H9 (cell line): ENCODE measurements at regions not wholly inside any gene's neighbourhood (a gene's known extent, or its start where the extent isn't known, plus 50 kb on each side); places are given as distances from the start of the nearest gene placed in this dataset.

Source experiments
- DNase-seq: peaks from one replicate; pipeline ENCODE4 v3.0.0-alpha.2; 2017
- H2AFZ ChIP-seq: one replicate; pipeline ENCODE4 v1.6.1; 2013; ENCODE audit warnings: mild to moderate bottlenecking, low read length, control low read depth, moderate library complexity
- H2AK5ac ChIP-seq: 2 replicates; pipeline ENCODE4 v1.6.1; 2013; ENCODE audit warnings: low read length, control low read depth, mixed read lengths; ENCODE audit not compliant: insufficient read length
- H2BK120ac ChIP-seq: one replicate; pipeline ENCODE4 v1.6.1; 2013; ENCODE audit warnings: low read depth, mild to moderate bottlenecking, low read length, control low read depth, inconsistent platforms; ENCODE audit not compliant: poor library complexity, severe bottlenecking
- H2BK12ac ChIP-seq: 2 replicates; pipeline ENCODE4 v1.6.1; 2013; ENCODE audit warnings: low read length, control low read depth, mixed read lengths, low read depth; ENCODE audit not compliant: insufficient read length
- H2BK15ac ChIP-seq: 2 replicates; pipeline ENCODE4 v1.6.1; 2013; ENCODE audit warnings: low read depth, low read length, control low read depth
- H2BK20ac ChIP-seq: one replicate; pipeline ENCODE4 v1.6.1; 2013; ENCODE audit warnings: low read depth, mild to moderate bottlenecking, low read length, control low read depth, inconsistent platforms; ENCODE audit not compliant: poor library complexity, severe bottlenecking
- H2BK5ac ChIP-seq: 2 replicates; pipeline ENCODE4 v1.6.1; 2013; ENCODE audit warnings: low read length, control low read depth, mixed read lengths; ENCODE audit not compliant: insufficient read length
- H3K14ac ChIP-seq: 2 replicates; pipeline ENCODE4 v1.6.1; 2013; ENCODE audit warnings: low read length, control low read depth; ENCODE audit not compliant: insufficient read depth
- H3K18ac ChIP-seq: 2 replicates; pipeline ENCODE4 v1.6.1; 2013; ENCODE audit warnings: low read depth, mild to moderate bottlenecking, mixed read lengths, low read length, control low read depth; ENCODE audit not compliant: insufficient read length
- H3K23ac ChIP-seq: 2 replicates; pipeline ENCODE4 v1.6.1; 2013; ENCODE audit warnings: low read length, control low read depth, mixed read lengths, low read depth; ENCODE audit not compliant: insufficient read length
- H3K23me2 ChIP-seq: 2 replicates; pipeline ENCODE4 v1.6.1; 2013; ENCODE audit warnings: low read depth, mild to moderate bottlenecking, mixed read lengths, low read length, control low read depth; ENCODE audit not compliant: insufficient read length, poor library complexity, severe bottlenecking
- H3K27ac ChIP-seq: 2 replicates; pipeline ENCODE4 v1.5.1; 2013; ENCODE audit warnings: low read length, control low read depth, mixed read lengths, low read depth; ENCODE audit not compliant: insufficient read length
- H3K27me3 ChIP-seq: 2 replicates; pipeline ENCODE4 v1.6.1; 2013; ENCODE audit warnings: low read length, control low read depth, inconsistent platforms; ENCODE audit not compliant: insufficient read depth
- H3K4ac ChIP-seq: 2 replicates; pipeline ENCODE4 v1.6.1; 2013; ENCODE audit warnings: low read depth, mild to moderate bottlenecking, control low read depth, inconsistent platforms, low read length, moderate library complexity
- H3K4me1 ChIP-seq: 2 replicates; pipeline ENCODE4 v1.6.1; 2013; ENCODE audit warnings: low read length, control low read depth, inconsistent platforms; ENCODE audit not compliant: insufficient read depth
- H3K4me2 ChIP-seq: 2 replicates; pipeline ENCODE4 v1.6.1; 2013; ENCODE audit warnings: low read length, control low read depth, mixed read lengths; ENCODE audit not compliant: insufficient read length, insufficient read depth
- H3K56ac ChIP-seq: 2 replicates; pipeline ENCODE4 v1.6.1; 2013; ENCODE audit warnings: low read depth, mild to moderate bottlenecking, mixed read lengths, low read length, control low read depth; ENCODE audit not compliant: insufficient read length
- H3K79me1 ChIP-seq: 2 replicates; pipeline ENCODE4 v1.6.1; 2013; ENCODE audit warnings: low read depth, mild to moderate bottlenecking, moderate library complexity, low read length, control low read depth, inconsistent platforms; ENCODE audit not compliant: insufficient read depth, poor library complexity, severe bottlenecking
- H3K79me2 ChIP-seq: 2 replicates; pipeline ENCODE4 v1.6.1; 2013; ENCODE audit warnings: low read length, control low read depth, inconsistent platforms; ENCODE audit not compliant: insufficient read depth
- H3K9ac ChIP-seq: 2 replicates; pipeline ENCODE4 v1.6.1; 2013; ENCODE audit warnings: low read length, control low read depth, mixed read lengths; ENCODE audit not compliant: insufficient read length; ENCODE audit errors: extremely low read depth
- H3K9me3 ChIP-seq: one replicate; pipeline ENCODE4 v1.6.1; 2013; ENCODE audit warnings: low read depth, low read length, inconsistent platforms; ENCODE audit not compliant: control insufficient read depth
- H3T11ph ChIP-seq: one replicate; pipeline ENCODE4 v1.6.1; 2013; ENCODE audit warnings: mild to moderate bottlenecking, low read length, control low read depth, inconsistent platforms
- H4K20me1 ChIP-seq: one replicate; pipeline ENCODE4 v1.6.1; 2013; ENCODE audit not compliant: control insufficient read depth, insufficient read length, insufficient read depth
- H4K5ac ChIP-seq: 2 replicates; pipeline ENCODE4 v1.6.1; 2013; ENCODE audit warnings: low read depth, mild to moderate bottlenecking, mixed read lengths, low read length, control low read depth; ENCODE audit not compliant: insufficient read length
- H4K8ac ChIP-seq: replicated peaks from 2 replicates; pipeline ENCODE4 v1.6.1; 2013; ENCODE audit warnings: low read length, control low read depth, mixed read lengths, low read depth; ENCODE audit not compliant: insufficient read length
- H4K91ac ChIP-seq: 2 replicates; pipeline ENCODE4 v1.6.1; 2013; ENCODE audit warnings: low read depth, mild to moderate bottlenecking, moderate library complexity, mixed read lengths, low read length, control low read depth; ENCODE audit not compliant: insufficient read length
- H3K27ac Mint-ChIP-seq, 3 experiments: 2 replicates in 2 of 3; 3 replicates in 1 of 3; pipeline ENCODE4 v1.8.0; 2020 to 2021; ENCODE audit warnings: mixed read lengths in 3 of 3, mild to moderate bottlenecking in 1 of 3, moderate library complexity in 1 of 3
- H3K27me3 Mint-ChIP-seq: 2 replicates; pipeline ENCODE4 v1.8.0; 2021; ENCODE audit warnings: low read depth, mild to moderate bottlenecking, moderate library complexity, mixed read lengths
- H3K36me3 Mint-ChIP-seq, 3 experiments: 2 replicates in 2 of 3; 3 replicates in 1 of 3; pipeline ENCODE4 v1.8.0; 2020 to 2021; ENCODE audit warnings: low read depth in 3 of 3, mixed read lengths in 3 of 3; ENCODE audit not compliant: insufficient read depth in 1 of 3
- H3K4me1 Mint-ChIP-seq, 2 experiments: 2 replicates each; pipeline ENCODE4 v1.8.0; 2020; ENCODE audit warnings: mixed read lengths in 2 of 2
- H3K4me3 Mint-ChIP-seq, 2 experiments: 2 replicates in 1 of 2; 3 replicates in 1 of 2; pipeline ENCODE4 v1.8.0; 2020 to 2021; ENCODE audit warnings: mild to moderate bottlenecking in 2 of 2, mixed read lengths in 2 of 2, moderate library complexity in 1 of 2
- H3K9me3 Mint-ChIP-seq, 2 experiments: 2 replicates in 1 of 2; 3 replicates in 1 of 2; pipeline ENCODE4 v1.8.0; 2020; ENCODE audit warnings: mild to moderate bottlenecking in 2 of 2, mixed read lengths in 2 of 2, moderate library complexity in 1 of 2
- WGBS: extraction: QIAGEN DNeasy Blood & Tissue Kit; methylation state at CpG from one replicate; pipeline ENCODE4 v1.1.7; 2013; ENCODE audit warnings: missing lambda C conversion rate, low lambda C conversion rate, mixed read lengths; ENCODE audit not compliant: insufficient read length; ENCODE audit errors: extremely low coverage; 5-methylcytosine and 5-hydroxymethylcytosine counted together
- TF ChIP-seq, protein P1 (sequence below): fragments of 200-600 bp; sonication (generic); conservative IDR thresholded peaks from 3 replicates; pipeline ENCODE4 v1.8.0; 2021; ENCODE audit warnings: antibody characterized with exemption, mild to moderate bottlenecking

- Histone ChIP-seq H3K56ac (no peak overlapping the region), H2BK20ac (no peak overlapping the region), H2AFZ (no peak overlapping the region), H3K79me1 (no peaks in the 10 kb centered on the region), H3K4me2 (no peak overlapping the region), H3K4ac (no peak overlapping the region), H3K9me3 (no peaks in the 10 kb centered on the region), H4K5ac (no peak overlapping the region), H2BK12ac (no peak overlapping the region), H2BK120ac (no peak overlapping the region), H3K27ac (no peak overlapping the region), H3K18ac (no peak overlapping the region), H2BK5ac (no peak overlapping the region), H3K4me1 (no peaks in the 10 kb centered on the region), H4K8ac (no peak overlapping the region), H2AK5ac (no peak overlapping the region), H3K27me3 (no peaks in the 10 kb centered on the region), H3K23ac (no peak overlapping the region), H3K14ac (no peak overlapping the region), H4K20me1 (no peaks in the 10 kb centered on the region), H3K79me2 (no peaks in the 10 kb centered on the region), H4K91ac (no peak overlapping the region), H3K23me2 (no peaks in the 10 kb centered on the region), H3K9ac (no peak overlapping the region), H3T11ph (no peak overlapping the region), H2BK15ac (no peak overlapping the region)
- TF ChIP-seq, protein P1, sequence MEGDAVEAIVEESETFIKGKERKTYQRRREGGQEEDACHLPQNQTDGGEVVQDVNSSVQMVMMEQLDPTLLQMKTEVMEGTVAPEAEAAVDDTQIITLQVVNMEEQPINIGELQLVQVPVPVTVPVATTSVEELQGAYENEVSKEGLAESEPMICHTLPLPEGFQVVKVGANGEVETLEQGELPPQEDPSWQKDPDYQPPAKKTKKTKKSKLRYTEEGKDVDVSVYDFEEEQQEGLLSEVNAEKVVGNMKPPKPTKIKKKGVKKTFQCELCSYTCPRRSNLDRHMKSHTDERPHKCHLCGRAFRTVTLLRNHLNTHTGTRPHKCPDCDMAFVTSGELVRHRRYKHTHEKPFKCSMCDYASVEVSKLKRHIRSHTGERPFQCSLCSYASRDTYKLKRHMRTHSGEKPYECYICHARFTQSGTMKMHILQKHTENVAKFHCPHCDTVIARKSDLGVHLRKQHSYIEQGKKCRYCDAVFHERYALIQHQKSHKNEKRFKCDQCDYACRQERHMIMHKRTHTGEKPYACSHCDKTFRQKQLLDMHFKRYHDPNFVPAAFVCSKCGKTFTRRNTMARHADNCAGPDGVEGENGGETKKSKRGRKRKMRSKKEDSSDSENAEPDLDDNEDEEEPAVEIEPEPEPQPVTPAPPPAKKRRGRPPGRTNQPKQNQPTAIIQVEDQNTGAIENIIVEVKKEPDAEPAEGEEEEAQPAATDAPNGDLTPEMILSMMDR = no peak
- WGBS = no CpG with 5 or more reads among the region's 2 CpGs
- peaks cover 3% of the 10 kb centered on the region for H3K27me3 Mint-ChIP-seq
- no peak overlapping the region; a peak in 1 of 5 replicates for H3K4me3 Mint-ChIP-seq
- H3K36me3 Mint-ChIP-seq = peaks cover 0 to 1% (median 0%) of the 10 kb centered on the region in 3 experiments; a peak in 1 of 7 replicates
- DNase-seq = no peak
- no peak overlapping the region for H3K27ac Mint-ChIP-seq
- peaks cover 2 to 3% of the 10 kb centered on the region in 2 experiments; a peak in 2 of 5 replicates for H3K9me3 Mint-ChIP-seq
- peaks cover 7 to 17% of the 10 kb centered on the region in 2 experiments for H3K4me1 Mint-ChIP-seq
Measured at GRCh38 chr7:67635271-67635670, 638.6 kb downstream of the TYW1 start.
